ENCODE measurements at regions not wholly inside any gene's neighbourhood (a gene's known extent, or its start where the extent isn't known, plus 50 kb on each side); places are given as distances from the start of the nearest gene placed in this dataset.

DNA sequence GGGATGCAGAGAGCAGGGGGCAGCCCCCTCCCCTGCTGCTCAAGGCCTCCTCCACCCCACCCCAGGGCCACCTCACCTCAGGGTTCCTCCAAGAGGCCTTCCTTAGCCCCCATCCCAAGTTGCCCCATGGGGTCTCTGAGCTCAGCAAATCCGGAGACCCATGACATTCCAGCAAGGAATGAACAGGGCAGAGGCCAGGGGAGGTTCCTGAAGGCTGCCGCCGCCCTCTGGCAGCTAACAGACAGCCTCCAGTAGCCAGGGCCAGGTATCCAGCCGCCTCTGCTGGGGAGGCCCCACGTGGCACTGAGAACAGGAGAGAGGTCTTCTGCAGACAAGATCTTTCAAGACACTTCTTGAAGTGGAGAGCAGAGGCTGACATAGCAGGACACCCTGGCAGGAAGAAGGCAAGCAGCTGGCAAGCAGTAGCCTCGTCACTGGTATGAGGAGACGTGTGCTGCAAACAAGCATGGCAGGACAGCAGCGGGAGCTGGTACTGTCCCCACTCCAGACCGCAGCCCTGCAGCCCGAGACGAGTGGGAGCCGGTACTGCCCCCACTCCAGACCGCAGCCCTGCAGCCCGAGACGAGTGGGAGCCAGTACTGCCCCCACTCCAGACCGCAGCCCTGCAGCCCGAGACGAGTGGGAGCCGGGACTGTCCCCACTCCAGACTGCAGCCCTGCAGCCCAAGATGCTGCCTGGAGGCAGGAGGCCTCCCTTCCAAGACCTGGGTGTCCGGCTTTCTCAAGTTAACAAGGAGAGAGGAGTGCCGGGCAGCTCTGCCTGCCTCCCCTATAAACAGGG, 190.6 kb downstream of the IGLL1 start (continued):
- TF ChIP-seq DMAP1 (CRISPR knock-in tag; IDR thresholded peaks at IDR 0.05), result peak; percentile 96; the same call in 1 of the 2 replicates
- no peak for TF ChIP-seq BORCS8-MEF2B (CRISPR knock-in tag; IDR thresholded peaks at IDR 0.05)
- no peak for TF ChIP-seq ZNF660 (CRISPR knock-in tag; IDR thresholded peaks at IDR 0.05; ENCODE audit: borderline replicate concordance, low read depth)
- no peak for TF ChIP-seq POLR2AphosphoS2 (IDR thresholded peaks at IDR 0.05; ENCODE audit: low read depth, low read length)
- TF ChIP-seq, protein P1, sequence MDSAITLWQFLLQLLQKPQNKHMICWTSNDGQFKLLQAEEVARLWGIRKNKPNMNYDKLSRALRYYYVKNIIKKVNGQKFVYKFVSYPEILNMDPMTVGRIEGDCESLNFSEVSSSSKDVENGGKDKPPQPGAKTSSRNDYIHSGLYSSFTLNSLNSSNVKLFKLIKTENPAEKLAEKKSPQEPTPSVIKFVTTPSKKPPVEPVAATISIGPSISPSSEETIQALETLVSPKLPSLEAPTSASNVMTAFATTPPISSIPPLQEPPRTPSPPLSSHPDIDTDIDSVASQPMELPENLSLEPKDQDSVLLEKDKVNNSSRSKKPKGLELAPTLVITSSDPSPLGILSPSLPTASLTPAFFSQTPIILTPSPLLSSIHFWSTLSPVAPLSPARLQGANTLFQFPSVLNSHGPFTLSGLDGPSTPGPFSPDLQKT (CRISPR knock-in tag; IDR thresholded peaks at IDR 0.05; ENCODE audit: borderline replicate concordance), result no peak
- no peak for TF ChIP-seq FOXM1 (CRISPR knock-in tag; IDR thresholded peaks at IDR 0.05)
- no peak for TF ChIP-seq MLLT10 (CRISPR knock-in tag; IDR thresholded peaks at IDR 0.05)
- TF ChIP-seq, protein P2, sequence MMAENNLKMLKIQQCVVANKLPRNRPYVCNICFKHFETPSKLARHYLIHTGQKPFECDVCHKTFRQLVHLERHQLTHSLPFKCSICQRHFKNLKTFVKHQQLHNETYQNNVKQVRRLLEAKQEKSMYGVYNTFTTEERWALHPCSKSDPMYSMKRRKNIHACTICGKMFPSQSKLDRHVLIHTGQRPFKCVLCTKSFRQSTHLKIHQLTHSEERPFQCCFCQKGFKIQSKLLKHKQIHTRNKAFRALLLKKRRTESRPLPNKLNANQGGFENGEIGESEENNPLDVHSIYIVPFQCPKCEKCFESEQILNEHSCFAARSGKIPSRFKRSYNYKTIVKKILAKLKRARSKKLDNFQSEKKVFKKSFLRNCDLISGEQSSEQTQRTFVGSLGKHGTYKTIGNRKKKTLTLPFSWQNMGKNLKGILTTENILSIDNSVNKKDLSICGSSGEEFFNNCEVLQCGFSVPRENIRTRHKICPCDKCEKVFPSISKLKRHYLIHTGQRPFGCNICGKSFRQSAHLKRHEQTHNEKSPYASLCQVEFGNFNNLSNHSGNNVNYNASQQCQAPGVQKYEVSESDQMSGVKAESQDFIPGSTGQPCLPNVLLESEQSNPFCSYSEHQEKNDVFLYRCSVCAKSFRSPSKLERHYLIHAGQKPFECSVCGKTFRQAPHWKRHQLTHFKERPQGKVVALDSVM (CRISPR knock-in tag; IDR thresholded peaks at IDR 0.05), result peak; percentile 83; the same call in 1 of the 2 replicates

DNA sequence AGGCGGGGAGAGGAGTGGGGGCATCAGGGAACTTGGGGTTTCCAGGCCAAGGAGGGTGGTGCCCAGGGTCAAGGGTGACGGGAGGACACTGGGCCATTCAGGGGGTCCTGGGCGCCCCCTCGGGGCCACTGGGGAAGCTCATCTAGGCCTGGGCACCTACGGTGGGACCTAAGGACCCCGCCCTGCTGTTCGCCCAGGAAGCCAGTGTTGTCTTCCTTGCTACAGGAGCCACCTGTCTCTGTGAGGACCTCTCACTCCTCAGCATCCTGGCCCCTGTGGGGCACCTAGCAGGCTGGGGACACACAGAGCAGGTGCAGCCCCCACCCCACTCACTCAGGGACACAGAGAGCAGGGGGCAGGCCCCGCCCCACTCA, 191.6 kb downstream of the IGLL1 start:
- no peak for ATAC-seq
- no peak overlapping the region for H3K27ac ChIP-seq (ENCODE audit: extremely low read length, insufficient read depth, low read length)
- no peaks in the 10 kb centered on the region for H4K20me1 ChIP-seq (ENCODE audit: insufficient read depth, low read length)
- peaks cover 11 to 42% of the 10 kb centered on the region in 2 experiments; a peak in 4 of 5 replicates for H3K27me3 ChIP-seq (ENCODE audit: control insufficient read depth in 1 of 2, insufficient read depth in 2 of 2, low read length in 2 of 2)
- WGBS (ENCODE audit: low lambda C conversion rate), result 89% methylated on average over 1 of the region's 8 CpGs
- ChIA-PET POLR2A (no interaction called here), CTCF (ENCODE audit: low intra/inter-chr PET ratio, low total read pairs) (no interaction called here)
- H2AFZ ChIP-seq (ENCODE audit: low read length), result no peak overlapping the region
- no TSS peak for BruUV-seq (replicated peaks)
- no peaks in the 10 kb centered on the region for H3K9me3 ChIP-seq (ENCODE audit: low read length)
- no peaks in the 10 kb centered on the region for H3K36me3 ChIP-seq (replicated peaks in 1 of 2; ENCODE audit: control insufficient read depth in 1 of 2, insufficient read depth in 2 of 2, low read length in 2 of 2)
- no peak overlapping the region for H3K9ac ChIP-seq (ENCODE audit: insufficient read depth, low read depth, low read length)
- no peak overlapping the region for H3K4me2 ChIP-seq (ENCODE audit: low read depth, low read length)
- H3K4me3 ChIP-seq (replicated peaks in 1 of 3; ENCODE audit: insufficient read depth in 1 of 3, low read depth in 2 of 3, low read length in 3 of 3), result no peak overlapping the region
- no peaks in the 10 kb centered on the region for H3K79me2 ChIP-seq (ENCODE audit: insufficient read depth, low read length)
- intact Hi-C loops (cut with micrococcal nuclease; ENCODE audit: unreplicated experiment), result loop anchor here (5.0 kb wide), 2 partner anchors 149 to 216 kb away; no protein-coding TSS in a partner anchor
- FAIRE-seq, result no peak
- H3K4me1 ChIP-seq (ENCODE audit: insufficient read depth, low read length), result peaks cover 27% of the 10 kb centered on the region
- in situ Hi-C loops (cut with HindIII; ENCODE audit: extremely low pct_ligation_motif_present, low pct_unique_long_range_greater_than_20kb), result loop anchor here (25.0 kb wide), 1 partner anchor 426 kb away; no protein-coding TSS in a partner anchor
- DNase-seq (ENCODE audit: low spot score), result no peak
- TF ChIP-seq ZNF782 (CRISPR knock-in tag; IDR thresholded peaks at IDR 0.05; ENCODE audit: borderline replicate concordance) (no peak), FOXA3 (CRISPR knock-in tag; IDR thresholded peaks at IDR 0.05) (no peak), ZNF609 (CRISPR knock-in tag; IDR thresholded peaks at IDR 0.05; ENCODE audit: borderline replicate concordance) (no peak), GTF3A (CRISPR knock-in tag; conservative IDR thresholded peaks at IDR 0.05) (no peak), STAT5B (CRISPR knock-in tag; IDR thresholded peaks at IDR 0.05) (no peak), ZSCAN12 (CRISPR knock-in tag; IDR thresholded peaks at IDR 0.05) (no peak), ZNF644 (CRISPR knock-in tag; IDR thresholded peaks at IDR 0.05; ENCODE audit: low read depth) (no peak), MAFK (conservative IDR thresholded peaks at IDR 0.05 in 1 of 2, IDR thresholded peaks at IDR 0.05 in 1 of 2; ENCODE audit: low read length in 2 of 2) (no peak)
